ENCODE measurements at regions not wholly inside any gene's neighbourhood (a gene's known extent, or its start where the extent isn't known, plus 50 kb on each side); places are given as distances from the start of the nearest gene placed in this dataset.

DNA sequence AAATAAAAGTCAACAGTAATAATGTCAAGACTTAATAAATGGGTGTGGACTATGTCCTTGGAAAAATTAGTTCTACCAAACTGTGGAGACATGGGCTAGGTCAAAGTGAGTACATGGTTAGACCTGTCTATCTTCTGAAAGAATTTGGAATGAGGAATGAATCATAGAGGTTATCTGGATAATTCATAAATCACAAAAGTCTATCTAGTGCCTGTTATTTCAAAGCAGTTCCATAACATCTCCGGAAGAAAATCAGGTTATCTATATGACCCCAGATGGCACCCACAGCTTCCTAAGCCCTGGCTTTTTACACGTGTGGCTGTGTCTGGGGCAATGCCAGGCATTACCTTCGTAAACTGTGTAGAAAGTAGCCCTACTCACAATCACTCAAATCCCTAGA, 272.0 kb downstream of the ETAA1 start:
- no peak for ATAC-seq

DNA sequence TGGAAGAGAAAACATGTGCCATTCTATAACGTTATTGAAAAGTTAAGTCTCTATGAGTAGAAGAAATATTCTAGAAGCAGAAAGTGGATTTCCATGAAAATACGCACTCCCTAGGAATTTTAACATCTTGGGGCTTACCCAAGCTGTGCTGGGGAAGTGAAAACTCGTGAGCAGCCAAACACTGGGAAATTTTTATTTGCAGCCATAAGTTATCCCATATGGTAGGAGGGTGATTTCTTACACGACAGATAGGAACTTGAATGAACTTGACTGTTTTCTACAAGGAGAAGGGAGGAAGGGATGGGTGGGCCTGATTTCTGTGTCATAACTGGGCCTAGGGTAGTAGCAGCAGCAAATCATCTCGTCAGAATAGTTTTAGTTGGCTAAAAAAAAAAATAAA, 272.6 kb downstream of the ETAA1 start:
- no peak for TF ChIP-seq ZNF8 (CRISPR knock-in tag; IDR thresholded peaks at IDR 0.05)
- TF ChIP-seq ZC3H10 (CRISPR knock-in tag; IDR thresholded peaks at IDR 0.05), result no peak
- TF ChIP-seq OSR1 (CRISPR knock-in tag; IDR thresholded peaks at IDR 0.05), result no peak
- TF ChIP-seq RARB (CRISPR knock-in tag; IDR thresholded peaks at IDR 0.05), result no peak
- TF ChIP-seq ARNTL (CRISPR knock-in tag; IDR thresholded peaks at IDR 0.05; ENCODE audit: borderline replicate concordance, low read depth), result no peak
- TF ChIP-seq, protein P1, sequence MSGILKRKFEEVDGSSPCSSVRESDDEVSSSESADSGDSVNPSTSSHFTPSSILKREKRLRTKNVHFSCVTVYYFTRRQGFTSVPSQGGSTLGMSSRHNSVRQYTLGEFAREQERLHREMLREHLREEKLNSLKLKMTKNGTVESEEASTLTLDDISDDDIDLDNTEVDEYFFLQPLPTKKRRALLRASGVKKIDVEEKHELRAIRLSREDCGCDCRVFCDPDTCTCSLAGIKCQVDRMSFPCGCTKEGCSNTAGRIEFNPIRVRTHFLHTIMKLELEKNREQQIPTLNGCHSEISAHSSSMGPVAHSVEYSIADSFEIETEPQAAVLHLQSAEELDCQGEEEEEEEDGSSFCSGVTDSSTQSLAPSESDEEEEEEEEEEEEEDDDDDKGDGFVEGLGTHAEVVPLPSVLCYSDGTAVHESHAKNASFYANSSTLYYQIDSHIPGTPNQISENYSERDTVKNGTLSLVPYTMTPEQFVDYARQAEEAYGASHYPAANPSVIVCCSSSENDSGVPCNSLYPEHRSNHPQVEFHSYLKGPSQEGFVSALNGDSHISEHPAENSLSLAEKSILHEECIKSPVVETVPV (CRISPR knock-in tag; IDR thresholded peaks at IDR 0.05), result no peak
- TF ChIP-seq, protein P2, sequence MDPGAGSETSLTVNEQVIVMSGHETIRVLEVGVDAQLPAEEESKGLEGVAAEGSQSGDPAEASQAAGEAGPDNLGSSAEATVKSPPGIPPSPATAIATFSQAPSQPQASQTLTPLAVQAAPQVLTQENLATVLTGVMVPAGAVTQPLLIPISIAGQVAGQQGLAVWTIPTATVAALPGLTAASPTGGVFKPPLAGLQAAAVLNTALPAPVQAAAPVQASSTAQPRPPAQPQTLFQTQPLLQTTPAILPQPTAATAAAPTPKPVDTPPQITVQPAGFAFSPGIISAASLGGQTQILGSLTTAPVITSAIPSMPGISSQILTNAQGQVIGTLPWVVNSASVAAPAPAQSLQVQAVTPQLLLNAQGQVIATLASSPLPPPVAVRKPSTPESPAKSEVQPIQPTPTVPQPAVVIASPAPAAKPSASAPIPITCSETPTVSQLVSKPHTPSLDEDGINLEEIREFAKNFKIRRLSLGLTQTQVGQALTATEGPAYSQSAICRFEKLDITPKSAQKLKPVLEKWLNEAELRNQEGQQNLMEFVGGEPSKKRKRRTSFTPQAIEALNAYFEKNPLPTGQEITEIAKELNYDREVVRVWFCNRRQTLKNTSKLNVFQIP (CRISPR knock-in tag; IDR thresholded peaks at IDR 0.05; ENCODE audit: borderline replicate concordance, low read depth), result no peak
- no peak for TF ChIP-seq ZFP30 (CRISPR knock-in tag; IDR thresholded peaks at IDR 0.05)
- no peak for TF ChIP-seq ESRRG (CRISPR knock-in tag; IDR thresholded peaks at IDR 0.05)
- no peak for ATAC-seq

More for the DNA sequence above, 272.0 kb downstream of the ETAA1 start:
- TF ChIP-seq TOX (CRISPR knock-in tag; IDR thresholded peaks at IDR 0.05; ENCODE audit: borderline replicate concordance) (no peak), TCF4 (CRISPR knock-in tag; IDR thresholded peaks at IDR 0.05; ENCODE audit: borderline replicate concordance) (no peak)
- TF ChIP-seq, protein P1 (CRISPR knock-in tag; IDR thresholded peaks at IDR 0.05), result no peak

DNA sequence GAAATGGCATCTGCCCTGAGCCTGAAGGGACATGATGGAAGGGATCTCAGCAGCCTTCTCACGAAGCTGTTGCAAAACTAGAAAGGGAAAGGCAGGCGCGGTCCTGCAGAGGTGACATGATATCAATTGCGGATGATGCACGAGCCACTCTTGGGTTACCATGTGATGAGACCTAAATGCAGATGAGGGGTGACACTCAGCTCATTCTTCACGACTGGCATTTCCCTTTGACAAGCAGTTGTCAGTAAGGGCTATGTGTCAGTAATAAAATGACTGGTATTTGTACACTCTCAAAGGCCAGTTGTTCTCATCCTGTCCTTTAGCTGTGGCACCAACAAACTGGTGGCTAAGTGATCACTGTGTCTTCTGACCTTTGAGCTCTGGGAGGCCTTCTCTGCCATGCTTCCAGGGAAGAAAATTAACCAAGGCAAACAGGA, 273.6 kb downstream of the ETAA1 start:
- no peak for ATAC-seq
- no peak for TF ChIP-seq ZC3H10 (CRISPR knock-in tag; IDR thresholded peaks at IDR 0.05)
- no peak for TF ChIP-seq ZNF565 (CRISPR knock-in tag; conservative IDR thresholded peaks at IDR 0.05; ENCODE audit: low read depth)
- TF ChIP-seq TCF4 (CRISPR knock-in tag; IDR thresholded peaks at IDR 0.05; ENCODE audit: borderline replicate concordance), result no peak
- TF ChIP-seq, protein P1 (CRISPR knock-in tag; IDR thresholded peaks at IDR 0.05), result no peak
- no peak for TF ChIP-seq ZNF8 (CRISPR knock-in tag; IDR thresholded peaks at IDR 0.05)
- TF ChIP-seq ZFP3 (CRISPR knock-in tag; IDR thresholded peaks at IDR 0.05), result no peak
- no peak for TF ChIP-seq TOX (CRISPR knock-in tag; IDR thresholded peaks at IDR 0.05; ENCODE audit: borderline replicate concordance)
- no peak for TF ChIP-seq CSDC2 (CRISPR knock-in tag; IDR thresholded peaks at IDR 0.05)
- TF ChIP-seq ISL1 (CRISPR knock-in tag; IDR thresholded peaks at IDR 0.05), result no peak
- TF ChIP-seq, protein P3, sequence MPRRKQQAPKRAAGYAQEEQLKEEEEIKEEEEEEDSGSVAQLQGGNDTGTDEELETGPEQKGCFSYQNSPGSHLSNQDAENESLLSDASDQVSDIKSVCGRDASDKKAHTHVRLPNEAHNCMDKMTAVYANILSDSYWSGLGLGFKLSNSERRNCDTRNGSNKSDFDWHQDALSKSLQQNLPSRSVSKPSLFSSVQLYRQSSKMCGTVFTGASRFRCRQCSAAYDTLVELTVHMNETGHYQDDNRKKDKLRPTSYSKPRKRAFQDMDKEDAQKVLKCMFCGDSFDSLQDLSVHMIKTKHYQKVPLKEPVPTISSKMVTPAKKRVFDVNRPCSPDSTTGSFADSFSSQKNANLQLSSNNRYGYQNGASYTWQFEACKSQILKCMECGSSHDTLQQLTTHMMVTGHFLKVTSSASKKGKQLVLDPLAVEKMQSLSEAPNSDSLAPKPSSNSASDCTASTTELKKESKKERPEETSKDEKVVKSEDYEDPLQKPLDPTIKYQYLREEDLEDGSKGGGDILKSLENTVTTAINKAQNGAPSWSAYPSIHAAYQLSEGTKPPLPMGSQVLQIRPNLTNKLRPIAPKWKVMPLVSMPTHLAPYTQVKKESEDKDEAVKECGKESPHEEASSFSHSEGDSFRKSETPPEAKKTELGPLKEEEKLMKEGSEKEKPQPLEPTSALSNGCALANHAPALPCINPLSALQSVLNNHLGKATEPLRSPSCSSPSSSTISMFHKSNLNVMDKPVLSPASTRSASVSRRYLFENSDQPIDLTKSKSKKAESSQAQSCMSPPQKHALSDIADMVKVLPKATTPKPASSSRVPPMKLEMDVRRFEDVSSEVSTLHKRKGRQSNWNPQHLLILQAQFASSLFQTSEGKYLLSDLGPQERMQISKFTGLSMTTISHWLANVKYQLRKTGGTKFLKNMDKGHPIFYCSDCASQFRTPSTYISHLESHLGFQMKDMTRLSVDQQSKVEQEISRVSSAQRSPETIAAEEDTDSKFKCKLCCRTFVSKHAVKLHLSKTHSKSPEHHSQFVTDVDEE (CRISPR knock-in tag; IDR thresholded peaks at IDR 0.05), result no peak
- no peak for TF ChIP-seq BACH2 (CRISPR knock-in tag; IDR thresholded peaks at IDR 0.05; ENCODE audit: borderline replicate concordance)
- TF ChIP-seq, protein P4, sequence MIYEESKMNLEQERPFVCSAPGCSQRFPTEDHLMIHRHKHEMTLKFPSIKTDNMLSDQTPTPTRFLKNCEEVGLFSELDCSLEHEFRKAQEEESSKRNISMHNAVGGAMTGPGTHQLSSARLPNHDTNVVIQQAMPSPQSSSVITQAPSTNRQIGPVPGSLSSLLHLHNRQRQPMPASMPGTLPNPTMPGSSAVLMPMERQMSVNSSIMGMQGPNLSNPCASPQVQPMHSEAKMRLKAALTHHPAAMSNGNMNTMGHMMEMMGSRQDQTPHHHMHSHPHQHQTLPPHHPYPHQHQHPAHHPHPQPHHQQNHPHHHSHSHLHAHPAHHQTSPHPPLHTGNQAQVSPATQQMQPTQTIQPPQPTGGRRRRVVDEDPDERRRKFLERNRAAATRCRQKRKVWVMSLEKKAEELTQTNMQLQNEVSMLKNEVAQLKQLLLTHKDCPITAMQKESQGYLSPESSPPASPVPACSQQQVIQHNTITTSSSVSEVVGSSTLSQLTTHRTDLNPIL (CRISPR knock-in tag; IDR thresholded peaks at IDR 0.05; ENCODE audit: low read depth), result no peak
- TF ChIP-seq ZFP30 (CRISPR knock-in tag; IDR thresholded peaks at IDR 0.05), result no peak
- no peak for TF ChIP-seq PPARA (CRISPR knock-in tag; IDR thresholded peaks at IDR 0.05; ENCODE audit: borderline replicate concordance)
- TF ChIP-seq ZNF70 (CRISPR knock-in tag; IDR thresholded peaks at IDR 0.05), result no peak
- TF ChIP-seq, protein P5, sequence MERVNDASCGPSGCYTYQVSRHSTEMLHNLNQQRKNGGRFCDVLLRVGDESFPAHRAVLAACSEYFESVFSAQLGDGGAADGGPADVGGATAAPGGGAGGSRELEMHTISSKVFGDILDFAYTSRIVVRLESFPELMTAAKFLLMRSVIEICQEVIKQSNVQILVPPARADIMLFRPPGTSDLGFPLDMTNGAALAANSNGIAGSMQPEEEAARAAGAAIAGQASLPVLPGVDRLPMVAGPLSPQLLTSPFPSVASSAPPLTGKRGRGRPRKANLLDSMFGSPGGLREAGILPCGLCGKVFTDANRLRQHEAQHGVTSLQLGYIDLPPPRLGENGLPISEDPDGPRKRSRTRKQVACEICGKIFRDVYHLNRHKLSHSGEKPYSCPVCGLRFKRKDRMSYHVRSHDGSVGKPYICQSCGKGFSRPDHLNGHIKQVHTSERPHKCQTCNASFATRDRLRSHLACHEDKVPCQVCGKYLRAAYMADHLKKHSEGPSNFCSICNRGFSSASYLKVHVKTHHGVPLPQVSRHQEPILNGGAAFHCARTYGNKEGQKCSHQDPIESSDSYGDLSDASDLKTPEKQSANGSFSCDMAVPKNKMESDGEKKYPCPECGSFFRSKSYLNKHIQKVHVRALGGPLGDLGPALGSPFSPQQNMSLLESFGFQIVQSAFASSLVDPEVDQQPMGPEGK (CRISPR knock-in tag; IDR thresholded peaks at IDR 0.05; ENCODE audit: borderline replicate concordance), result no peak
- TF ChIP-seq ARNTL (CRISPR knock-in tag; IDR thresholded peaks at IDR 0.05; ENCODE audit: borderline replicate concordance, low read depth), result no peak
